VCaP (cell line): ENCODE measurements at regions not wholly inside any gene's neighbourhood (a gene's known extent, or its start where the extent isn't known, plus 50 kb on each side); places are given as distances from the start of the nearest gene placed in this dataset.
"Not testable (repeated sequence)": the region's sequence is repeated elsewhere in the genome, so short reads cannot be mapped to it uniquely, and the experiment has no call there.

Source experiments
- H3K27ac ChIP-seq: fragments of 450-650 bp; 2 replicates; pipeline ENCODE4 v1.5.1; 2017
- TF ChIP-seq, protein P1 (sequence below): fragments of 450-650 bp; conservative IDR thresholded peaks from 2 replicates; pipeline ENCODE4 v1.5.1; 2017; ENCODE audit warnings: mild to moderate bottlenecking, moderate library complexity

DNA sequence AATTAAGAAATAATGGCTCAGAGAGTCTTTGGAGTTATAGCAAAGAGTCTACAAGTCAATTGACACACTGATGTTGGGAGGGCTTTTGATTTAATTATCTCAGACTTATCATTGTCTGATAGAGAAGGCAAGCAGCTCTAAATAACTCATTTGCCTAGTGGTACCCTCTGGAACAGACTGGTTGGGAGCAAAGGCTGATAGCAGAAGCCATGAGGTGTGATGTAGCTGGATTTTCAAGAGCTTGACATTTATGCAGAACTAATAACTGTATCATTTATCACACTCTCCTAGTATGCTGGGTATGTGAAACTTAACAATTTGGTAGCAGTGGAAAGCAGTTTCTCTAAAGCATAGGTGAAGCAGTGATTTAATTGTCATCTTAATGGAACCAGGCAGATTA lies 380.6 kb downstream of the TENT5A start:
- TF ChIP-seq, protein P1, sequence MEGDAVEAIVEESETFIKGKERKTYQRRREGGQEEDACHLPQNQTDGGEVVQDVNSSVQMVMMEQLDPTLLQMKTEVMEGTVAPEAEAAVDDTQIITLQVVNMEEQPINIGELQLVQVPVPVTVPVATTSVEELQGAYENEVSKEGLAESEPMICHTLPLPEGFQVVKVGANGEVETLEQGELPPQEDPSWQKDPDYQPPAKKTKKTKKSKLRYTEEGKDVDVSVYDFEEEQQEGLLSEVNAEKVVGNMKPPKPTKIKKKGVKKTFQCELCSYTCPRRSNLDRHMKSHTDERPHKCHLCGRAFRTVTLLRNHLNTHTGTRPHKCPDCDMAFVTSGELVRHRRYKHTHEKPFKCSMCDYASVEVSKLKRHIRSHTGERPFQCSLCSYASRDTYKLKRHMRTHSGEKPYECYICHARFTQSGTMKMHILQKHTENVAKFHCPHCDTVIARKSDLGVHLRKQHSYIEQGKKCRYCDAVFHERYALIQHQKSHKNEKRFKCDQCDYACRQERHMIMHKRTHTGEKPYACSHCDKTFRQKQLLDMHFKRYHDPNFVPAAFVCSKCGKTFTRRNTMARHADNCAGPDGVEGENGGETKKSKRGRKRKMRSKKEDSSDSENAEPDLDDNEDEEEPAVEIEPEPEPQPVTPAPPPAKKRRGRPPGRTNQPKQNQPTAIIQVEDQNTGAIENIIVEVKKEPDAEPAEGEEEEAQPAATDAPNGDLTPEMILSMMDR, result no peak
- no peak overlapping the region for H3K27ac ChIP-seq

DNA sequence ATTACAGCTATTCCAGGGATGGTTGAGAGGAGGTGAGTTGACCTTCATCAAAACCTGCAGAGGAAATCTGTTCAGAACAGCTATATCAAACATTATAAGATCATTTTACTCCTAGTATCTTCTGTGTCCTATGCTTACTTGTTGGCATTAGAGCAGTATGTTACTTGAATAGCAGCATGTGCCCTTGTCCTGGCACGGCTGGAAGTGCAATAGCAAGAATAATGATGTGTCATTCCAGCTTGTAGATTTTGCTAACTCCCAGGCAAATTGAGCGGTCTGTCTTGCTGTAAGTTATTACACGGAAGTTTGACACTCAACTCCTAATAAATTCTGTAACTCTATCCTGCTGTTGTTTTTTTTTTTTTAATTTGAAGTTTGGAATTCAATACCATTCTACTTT lies 385.5 kb downstream of the TENT5A start:
- TF ChIP-seq, protein P1, result no peak

DNA sequence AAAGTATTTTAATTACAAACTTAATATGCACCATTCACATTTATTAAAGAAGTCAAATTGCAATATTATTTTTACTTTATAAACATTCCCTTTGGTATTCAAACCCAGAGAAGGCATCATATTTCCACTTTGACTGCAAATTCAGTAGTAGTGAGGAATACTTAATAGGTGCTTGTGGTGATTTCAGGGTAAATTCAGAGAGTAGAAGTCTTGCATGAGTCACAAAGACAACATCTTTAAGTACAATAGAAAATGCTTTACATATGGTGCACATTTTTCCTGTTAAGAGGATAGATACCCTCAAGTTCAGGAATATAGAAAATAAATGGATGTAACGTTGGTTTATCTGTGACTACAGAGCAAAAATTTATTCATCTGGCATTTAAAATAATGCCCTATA lies 390.2 kb downstream of the TENT5A start:
- TF ChIP-seq, protein P1, result no peak
- H3K27ac ChIP-seq, result no peak overlapping the region

More for the DNA sequence above, 385.5 kb downstream of the TENT5A start:
- H3K27ac ChIP-seq, result no peak overlapping the region

DNA sequence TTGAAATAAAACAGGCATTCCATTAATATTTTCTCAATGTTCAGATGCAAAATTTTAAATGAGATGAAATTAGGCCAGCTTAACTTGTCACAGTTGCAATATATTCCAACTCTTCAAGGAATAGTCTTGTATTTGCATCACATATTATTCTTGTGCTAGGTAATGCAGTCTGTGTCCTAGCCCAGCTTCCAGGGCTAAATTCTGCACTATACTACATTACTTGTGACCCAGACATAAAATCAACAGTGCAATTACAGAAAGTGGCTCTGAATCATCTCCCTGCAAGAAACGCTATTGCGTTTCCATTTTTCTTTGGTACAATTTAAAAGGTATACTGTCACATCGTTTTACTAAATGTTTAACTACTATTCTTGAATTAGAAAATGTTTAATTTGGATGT lies 399.2 kb downstream of the TENT5A start:
- H3K27ac ChIP-seq, result no peak overlapping the region
- TF ChIP-seq, protein P1, result no peak

DNA sequence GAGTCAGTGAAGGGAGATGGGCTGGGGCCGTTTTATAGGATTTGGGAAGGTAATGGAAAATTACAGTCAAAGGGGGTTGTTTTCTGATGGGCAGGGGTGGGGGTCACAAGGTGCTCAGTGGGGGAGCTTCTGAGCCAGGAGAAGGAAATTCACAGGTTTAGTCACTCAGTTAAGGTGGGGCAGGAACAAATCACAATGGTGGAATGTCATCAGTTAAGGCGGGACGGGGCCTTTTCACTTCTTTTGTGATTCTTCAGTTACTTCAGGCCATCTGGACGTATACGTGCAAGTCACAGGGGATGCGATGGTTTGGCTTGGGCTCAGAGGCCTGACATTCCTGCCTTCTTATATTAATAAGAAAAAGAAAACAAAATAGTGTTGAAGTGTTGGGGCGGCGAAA lies 408.5 kb downstream of the TENT5A start:
- H3K27ac ChIP-seq, result not testable (repeated sequence)

DNA sequence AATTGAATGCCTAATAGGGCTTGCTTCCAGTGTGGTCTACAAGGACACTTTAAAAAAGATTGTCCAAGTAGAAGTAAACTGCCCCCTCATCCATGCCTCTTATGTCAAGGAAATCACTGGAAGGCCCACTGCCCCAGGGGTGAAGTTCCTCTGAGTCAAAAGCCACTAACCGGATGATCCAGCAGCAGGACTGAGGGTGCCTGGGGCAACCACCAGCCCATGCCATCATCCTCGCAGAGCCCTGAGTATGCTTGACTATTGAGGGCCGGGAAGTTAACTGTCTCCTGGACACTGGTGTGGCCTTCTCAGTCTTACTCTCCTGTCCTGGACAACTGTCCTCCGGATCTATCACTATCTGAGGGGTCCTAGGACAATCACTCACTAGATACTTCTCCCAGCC lies 411.5 kb downstream of the TENT5A start:
- H3K27ac ChIP-seq, result no peak overlapping the region
- TF ChIP-seq, protein P1, result no peak

DNA sequence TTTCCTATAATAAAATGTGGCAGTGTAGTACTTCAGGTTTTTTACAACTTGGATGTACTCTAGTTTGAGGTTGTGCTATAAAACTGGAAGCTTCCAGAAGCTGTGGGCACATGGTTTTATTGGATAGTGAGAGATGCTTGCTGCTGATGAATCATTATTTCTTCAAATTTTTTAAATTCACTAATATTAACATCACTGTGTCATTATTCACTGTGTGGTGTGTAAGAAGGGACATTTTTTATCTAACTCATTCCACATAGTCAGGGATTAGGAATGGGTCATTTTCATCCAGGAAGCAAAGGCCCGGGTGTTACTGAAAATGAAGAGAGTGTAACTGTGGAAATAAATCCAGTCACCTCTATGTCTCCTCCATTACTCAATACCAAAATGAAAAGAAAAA lies 421.0 kb downstream of the TENT5A start:
- H3K27ac ChIP-seq, result no peak overlapping the region
- TF ChIP-seq, protein P1, result no peak

DNA sequence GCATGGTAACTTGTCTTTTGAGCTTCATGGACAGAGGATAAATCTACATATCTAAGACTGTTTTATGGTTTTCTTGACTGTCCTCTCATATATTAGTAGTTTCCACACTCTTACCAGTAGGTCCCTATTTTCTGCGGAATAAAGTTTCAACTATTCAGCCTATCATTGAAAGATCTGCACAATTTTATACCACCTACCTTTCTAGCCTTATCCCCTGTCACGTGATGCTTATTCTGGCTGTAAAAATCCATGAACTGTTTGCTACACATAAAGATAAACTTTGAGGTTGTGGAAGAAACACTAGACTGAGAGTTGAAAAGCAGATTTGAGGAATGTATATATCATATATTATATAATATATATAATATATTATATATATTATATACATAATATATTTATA lies 423.8 kb downstream of the TENT5A start:
- TF ChIP-seq, protein P1, result no peak
- no peak overlapping the region for H3K27ac ChIP-seq
